Right ventricle myocardium superior (tissue), 1 donor: ENCODE measurements at regions not wholly inside any gene's neighbourhood (a gene's known extent, or its start where the extent isn't known, plus 50 kb on each side); places are given as distances from the start of the nearest gene placed in this dataset.

ENCODE experiments used
- ATAC-seq: fragments of 200-7000 bp; cut with Tn5 transposase; one replicate; pipeline ENCODE4 v1.9.1; 2020; ENCODE audit warnings: mild to moderate bottlenecking; ENCODE audit not compliant: poor library complexity
- DNase-seq: peaks from one replicate; pipeline ENCODE4 v3.0.0-alpha.2; 2020
- intact Hi-C: fragments of 100-400 bp; cut with DNase I; formaldehyde crosslinking; loops from one replicate; pipeline ENCODE4 v1.11.2; 2022
- donor health status: DM: no; HTN: yes; CAD: no; lungs with severe emphysema.

- intact Hi-C loops, result no loop called here
- no peak for ATAC-seq
- no peak for DNase-seq
Measured at GRCh38 chr11:59264736-59265135, 52.0 kb upstream of the MPEG1 start.

- DNase-seq, result peak; percentile 59
- ATAC-seq, result no peak
- intact Hi-C loops, result no loop called here
Measured at GRCh38 chr11:59263225-59263894, 50.6 kb upstream of the MPEG1 start.
